ENCODE measurements at regions not wholly inside any gene's neighbourhood (a gene's known extent, or its start where the extent isn't known, plus 50 kb on each side); places are given as distances from the start of the nearest gene placed in this dataset.

DNA sequence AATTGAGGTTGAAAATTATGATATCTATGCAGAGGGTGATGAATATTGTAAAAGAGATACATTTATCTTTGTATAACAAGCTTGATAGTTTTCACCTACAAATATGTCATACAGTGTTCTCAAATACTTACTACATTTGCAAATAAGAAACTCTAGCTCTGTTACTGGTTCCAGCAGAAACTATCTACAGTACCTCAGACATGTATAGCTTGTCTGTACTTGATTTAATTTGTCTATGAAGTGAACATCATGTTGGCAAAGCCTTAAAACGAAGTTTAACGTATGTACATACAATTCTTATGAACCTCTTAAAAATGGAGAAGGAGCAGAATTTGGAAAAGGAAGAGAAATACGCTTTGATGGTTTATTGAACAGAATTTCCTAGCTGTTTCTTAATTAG is 201.4 kb upstream of the MARCKS start:
- H3K27me3 ChIP-seq (replicated peaks), result no peaks in the 10 kb centered on the region
- no peak overlapping the region for H3K27ac ChIP-seq
- no peak for TF ChIP-seq CTCF (IDR thresholded peaks at IDR 0.05; ENCODE audit: low read depth, low read length, missing control alignments)
- DNase-seq, result no peak
- in situ Hi-C loops (cut with HindIII; ENCODE audit: low pct_ligation_motif_present, low sequenced_read_pairs), result no loop called here
- no peaks in the 10 kb centered on the region for H3K36me3 ChIP-seq (replicated peaks)
- no peak overlapping the region for H3K4me3 ChIP-seq (ENCODE audit: low read depth, low read length)

DNA sequence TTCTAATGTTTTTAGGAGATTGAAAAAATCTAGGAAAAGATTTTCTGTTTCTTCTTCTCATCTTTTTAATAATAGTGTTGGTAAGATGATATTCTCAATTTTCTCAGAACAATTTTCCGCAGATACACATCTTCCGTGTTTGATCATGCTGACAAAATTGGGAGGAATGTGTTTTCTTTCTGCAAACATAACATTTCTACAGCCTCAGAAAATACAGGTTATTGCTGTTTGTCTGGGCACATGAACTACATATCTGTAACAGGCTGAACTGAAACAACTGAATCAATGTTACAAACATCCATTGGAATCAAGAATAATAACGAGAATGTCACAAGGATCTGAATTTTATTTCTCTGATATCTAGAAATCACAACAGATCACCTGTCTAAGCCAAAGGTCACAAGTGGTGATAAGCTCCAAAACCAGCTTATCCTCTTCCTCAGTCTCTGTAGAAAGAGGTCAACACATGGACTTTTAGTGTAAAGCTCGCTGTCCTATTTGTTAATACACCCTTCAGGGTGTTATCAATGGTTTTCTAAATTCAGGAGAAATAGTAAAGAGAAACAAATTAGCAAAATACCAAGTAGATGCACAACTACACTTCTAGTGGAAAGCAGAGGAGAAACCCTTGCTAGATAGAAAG is 197.3 kb upstream of the MARCKS start:
- no peak overlapping the region for H3K4me3 ChIP-seq (ENCODE audit: low read depth, low read length)
- H3K27ac ChIP-seq, result no peak overlapping the region
- no peaks in the 10 kb centered on the region for H3K27me3 ChIP-seq (replicated peaks)
- DNase-seq, result no peak
- H3K36me3 ChIP-seq (replicated peaks), result no peaks in the 10 kb centered on the region
- TF ChIP-seq CTCF (IDR thresholded peaks at IDR 0.05; ENCODE audit: low read depth, low read length, missing control alignments), result no peak
- in situ Hi-C loops (cut with HindIII; ENCODE audit: low pct_ligation_motif_present, low sequenced_read_pairs), result no loop called here

GRCh38 chr6:113660819-113661218 is 196.3 kb upstream of the MARCKS start:
- no peak overlapping the region for H3K27ac ChIP-seq
- H3K4me3 ChIP-seq (ENCODE audit: low read depth, low read length), result no peak overlapping the region
- in situ Hi-C loops (cut with HindIII; ENCODE audit: low pct_ligation_motif_present, low sequenced_read_pairs), result no loop called here
- H3K36me3 ChIP-seq (replicated peaks), result no peaks in the 10 kb centered on the region
- no peak for TF ChIP-seq CTCF (IDR thresholded peaks at IDR 0.05; ENCODE audit: low read depth, low read length, missing control alignments)
- no peak for DNase-seq
- no peaks in the 10 kb centered on the region for H3K27me3 ChIP-seq (replicated peaks)

- no peak overlapping the region for H3K27ac ChIP-seq
- no peak for TF ChIP-seq CTCF (IDR thresholded peaks at IDR 0.05; ENCODE audit: low read depth, low read length, missing control alignments)
- H3K36me3 ChIP-seq (replicated peaks), result no peaks in the 10 kb centered on the region
- no peaks in the 10 kb centered on the region for H3K27me3 ChIP-seq (replicated peaks)
- DNase-seq, result no peak
- no peak overlapping the region for H3K4me3 ChIP-seq (ENCODE audit: low read depth, low read length)
- in situ Hi-C loops (cut with HindIII; ENCODE audit: low pct_ligation_motif_present, low sequenced_read_pairs), result no loop called here
Observed at GRCh38 chr6:113662093-113662665, 195.0 kb upstream of the MARCKS start.

- H3K4me3 ChIP-seq (ENCODE audit: low read depth, low read length), result no peak overlapping the region
- no peak overlapping the region for H3K27ac ChIP-seq
- DNase-seq, result no peak
- no peak for TF ChIP-seq CTCF (IDR thresholded peaks at IDR 0.05; ENCODE audit: low read depth, low read length, missing control alignments)
- in situ Hi-C loops (cut with HindIII; ENCODE audit: low pct_ligation_motif_present, low sequenced_read_pairs), result no loop called here
- H3K36me3 ChIP-seq (replicated peaks), result no peaks in the 10 kb centered on the region
- no peaks in the 10 kb centered on the region for H3K27me3 ChIP-seq (replicated peaks)
Observed at GRCh38 chr6:113662688-113663333, 194.3 kb upstream of the MARCKS start.
